Osteoblast (primary cell): ENCODE measurements at regions not wholly inside any gene's neighbourhood (a gene's known extent, or its start where the extent isn't known, plus 50 kb on each side); places are given as distances from the start of the nearest gene placed in this dataset.

Experiments
- DNase-seq: peaks from one replicate; pipeline ENCODE4 v3.0.0; 2011; ENCODE audit warnings: low spot score, mixed read lengths; ENCODE audit not compliant: insufficient read length; ENCODE audit errors: missing footprints
- H2AFZ ChIP-seq: 2 replicates; pipeline ENCODE4 v1.6.0; 2011; ENCODE audit warnings: mild to moderate bottlenecking, low read length
- H3K27ac ChIP-seq: 2 replicates; pipeline ENCODE4 v1.5.1; 2011; ENCODE audit warnings: mild to moderate bottlenecking, low read depth, low read length, moderate library complexity
- H3K27me3 ChIP-seq: 2 replicates; pipeline ENCODE4 v1.6.0; 2012; ENCODE audit warnings: mild to moderate bottlenecking, control low read depth, inconsistent platforms, low read length, moderate library complexity; ENCODE audit not compliant: insufficient read depth
- H3K36me3 ChIP-seq: 2 replicates; pipeline ENCODE4 v1.5.1; 2011; ENCODE audit warnings: mild to moderate bottlenecking, low read length, control low read depth, moderate library complexity; ENCODE audit not compliant: insufficient read depth
- H3K4me1 ChIP-seq: 2 replicates; pipeline ENCODE4 v1.5.1; 2011; ENCODE audit warnings: mild to moderate bottlenecking, low read length, control low read depth, moderate library complexity; ENCODE audit not compliant: insufficient read depth
- H3K4me2 ChIP-seq: 2 replicates; pipeline ENCODE4 v1.6.0; 2011; ENCODE audit warnings: mild to moderate bottlenecking, low read length; ENCODE audit not compliant: insufficient read depth
- H3K4me3 ChIP-seq: fragments of 200-600 bp; sonication (generic); 3 replicates; pipeline ENCODE4 v1.5.1; 2012; ENCODE audit warnings: mild to moderate bottlenecking, low read length, inconsistent platforms; ENCODE audit not compliant: insufficient read depth
- H3K79me2 ChIP-seq: 2 replicates; pipeline ENCODE4 v1.6.0; 2012; ENCODE audit warnings: mild to moderate bottlenecking, low read length, control low read depth, inconsistent platforms; ENCODE audit not compliant: insufficient read depth
- H3K9me3 ChIP-seq: 2 replicates; pipeline ENCODE4 v1.5.1; 2011; ENCODE audit warnings: low read depth, low read length, control low read depth
- H4K20me1 ChIP-seq: 2 replicates; pipeline ENCODE4 v1.6.0; 2012; ENCODE audit warnings: mild to moderate bottlenecking, low read length, control low read depth; ENCODE audit not compliant: insufficient read depth
- CTCF ChIP-seq: IDR thresholded peaks from 2 replicates; pipeline ENCODE4 v1.5.1; 2011; ENCODE audit warnings: mild to moderate bottlenecking, low read depth, low read length, moderate library complexity; ENCODE audit errors: extremely low read depth

DNA sequence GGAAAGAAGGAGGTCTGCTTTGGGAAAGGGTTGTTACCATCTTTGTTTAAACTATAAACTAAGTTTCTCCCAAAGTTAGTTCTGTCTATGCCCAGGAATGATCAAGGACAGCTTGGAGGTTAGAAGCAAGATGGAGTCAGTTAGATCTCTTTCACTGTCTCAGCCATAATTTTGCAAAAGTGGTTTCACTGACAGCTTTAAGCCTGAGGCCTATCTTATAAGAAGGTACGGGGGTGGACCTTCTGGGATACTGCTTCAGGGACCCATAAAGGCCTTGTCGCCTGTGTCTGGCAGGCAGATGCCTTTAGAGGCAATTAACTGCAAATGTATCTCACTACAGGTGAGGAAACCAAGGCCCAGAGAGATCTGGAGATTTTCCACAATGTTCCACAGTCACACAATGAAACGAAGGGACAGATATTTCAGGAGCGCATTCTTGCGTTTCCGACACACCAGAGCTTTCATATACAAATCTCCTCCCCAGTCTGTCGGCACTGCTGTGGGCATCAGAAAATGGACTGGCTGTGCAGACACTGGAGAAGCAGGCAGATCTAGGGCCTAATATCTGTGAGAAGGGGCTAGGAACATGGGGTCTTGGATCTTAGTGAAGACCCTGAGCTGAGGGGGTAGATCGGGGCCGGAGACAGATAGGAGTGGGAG lies 169.5 kb upstream of the SMAD3 start:
- H4K20me1 ChIP-seq: no peaks in the 10 kb centered on the region
- H3K4me1 ChIP-seq: peaks cover 21% of the 10 kb centered on the region
- H3K27ac ChIP-seq: no peak overlapping the region
- no peak overlapping the region for H2AFZ ChIP-seq
- no peak overlapping the region for H3K4me2 ChIP-seq
- no peaks in the 10 kb centered on the region for H3K27me3 ChIP-seq
- TF ChIP-seq CTCF: no peak
- no peaks in the 10 kb centered on the region for H3K79me2 ChIP-seq
- no peak for DNase-seq
- H3K36me3 ChIP-seq: no peaks in the 10 kb centered on the region
- no peaks in the 10 kb centered on the region for H3K9me3 ChIP-seq
- no peak overlapping the region for H3K4me3 ChIP-seq

DNA sequence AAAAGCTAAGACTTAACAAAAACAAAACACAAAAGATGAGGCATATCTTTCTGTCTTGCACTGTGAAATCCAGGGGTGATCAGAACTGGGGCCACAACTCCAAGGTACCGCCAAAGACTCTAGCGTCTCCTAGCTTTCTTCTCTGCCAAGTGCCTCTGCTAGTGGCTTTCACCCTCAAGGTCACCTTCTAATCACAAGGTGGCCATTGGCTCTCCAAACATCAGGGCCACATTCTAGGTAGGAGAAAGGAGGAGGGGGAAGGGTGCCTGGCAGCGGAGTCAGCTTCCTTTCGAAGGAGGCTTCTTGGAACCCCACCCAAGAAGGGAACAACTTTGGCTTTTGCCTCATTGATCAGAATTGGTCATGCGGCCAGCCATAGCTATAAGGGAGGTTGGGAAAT lies 168.8 kb upstream of the SMAD3 start:
- Histone ChIP-seq H3K4me2 (no peak overlapping the region), H3K4me1 (peaks cover 28% of the 10 kb centered on the region), H3K4me3 (no peak overlapping the region), H3K79me2 (no peaks in the 10 kb centered on the region), H4K20me1 (no peaks in the 10 kb centered on the region), H3K27ac (no peak overlapping the region), H2AFZ (no peak overlapping the region), H3K9me3 (no peaks in the 10 kb centered on the region), H3K27me3 (no peaks in the 10 kb centered on the region), H3K36me3 (no peaks in the 10 kb centered on the region)
- no peak for TF ChIP-seq CTCF
- no peak for DNase-seq

GRCh38 chr15:66897416-66897815 lies 168.0 kb upstream of the SMAD3 start:
- no peak for TF ChIP-seq CTCF
- DNase-seq: no peak
- Histone ChIP-seq H3K4me1 (peaks cover 31% of the 10 kb centered on the region), H3K36me3 (no peaks in the 10 kb centered on the region), H3K9me3 (no peaks in the 10 kb centered on the region), H4K20me1 (no peaks in the 10 kb centered on the region), H2AFZ (no peak overlapping the region), H3K4me3 (no peak overlapping the region), H3K79me2 (no peaks in the 10 kb centered on the region), H3K27ac (no peak overlapping the region), H3K4me2 (no peak overlapping the region), H3K27me3 (no peaks in the 10 kb centered on the region)

DNA sequence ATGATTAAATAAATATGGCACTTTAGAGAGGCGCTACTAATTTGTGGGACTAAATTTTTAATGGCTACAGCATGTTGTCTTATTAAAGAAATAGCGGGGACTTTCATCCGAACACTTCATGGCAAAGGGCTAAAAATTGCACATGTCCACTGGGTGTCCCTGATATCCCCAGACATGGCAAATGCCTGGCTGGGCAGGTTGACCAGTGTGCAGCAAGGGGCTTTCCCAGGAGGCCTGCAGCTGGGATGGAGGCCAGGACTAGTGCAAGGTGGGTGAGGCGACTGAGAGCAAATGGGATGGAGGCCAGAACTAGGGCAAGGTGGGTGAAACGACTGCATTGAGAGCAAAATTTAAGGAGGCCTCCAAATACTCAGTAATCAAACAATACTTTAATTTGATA lies 167.4 kb upstream of the SMAD3 start:
- Histone ChIP-seq H3K27ac (no peak overlapping the region), H3K4me3 (no peak overlapping the region), H3K36me3 (no peaks in the 10 kb centered on the region), H4K20me1 (no peaks in the 10 kb centered on the region), H3K4me2 (no peak overlapping the region), H3K4me1 (peaks cover 31% of the 10 kb centered on the region), H3K27me3 (no peaks in the 10 kb centered on the region), H3K9me3 (no peaks in the 10 kb centered on the region), H2AFZ (no peak overlapping the region), H3K79me2 (no peaks in the 10 kb centered on the region)
- TF ChIP-seq CTCF: no peak
- DNase-seq: no peak
